VCaP (cell line): ENCODE measurements at regions not wholly inside any gene's neighbourhood (a gene's known extent, or its start where the extent isn't known, plus 50 kb on each side); places are given as distances from the start of the nearest gene placed in this dataset.

Source experiments
- H3K27ac ChIP-seq: fragments of 450-650 bp; 2 replicates; pipeline ENCODE4 v1.5.1; 2017
- TF ChIP-seq, protein P1 (sequence below): fragments of 450-650 bp; conservative IDR thresholded peaks from 2 replicates; pipeline ENCODE4 v1.5.1; 2017; ENCODE audit warnings: mild to moderate bottlenecking, moderate library complexity

DNA sequence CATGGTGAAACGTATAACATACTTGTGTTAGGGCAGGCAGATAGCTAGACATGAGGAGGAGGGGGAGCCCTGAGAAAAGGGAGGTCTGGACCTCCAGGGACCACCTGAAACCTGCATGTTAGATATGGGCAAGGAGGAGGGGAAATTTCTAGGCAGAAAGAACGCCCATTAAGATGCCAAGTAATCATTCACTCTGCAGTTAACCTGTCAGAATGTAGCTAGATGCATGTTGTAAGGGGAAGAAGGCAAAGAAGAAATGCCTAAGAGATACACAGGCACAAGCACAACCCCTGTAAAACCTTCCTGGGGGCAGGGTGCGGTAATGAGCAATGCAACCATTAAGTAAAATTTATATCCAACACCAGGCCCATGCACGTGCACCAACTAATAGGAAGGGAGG is 1055.3 kb upstream of the SPRY2 start:
- no peak overlapping the region for H3K27ac ChIP-seq
- TF ChIP-seq, protein P1, sequence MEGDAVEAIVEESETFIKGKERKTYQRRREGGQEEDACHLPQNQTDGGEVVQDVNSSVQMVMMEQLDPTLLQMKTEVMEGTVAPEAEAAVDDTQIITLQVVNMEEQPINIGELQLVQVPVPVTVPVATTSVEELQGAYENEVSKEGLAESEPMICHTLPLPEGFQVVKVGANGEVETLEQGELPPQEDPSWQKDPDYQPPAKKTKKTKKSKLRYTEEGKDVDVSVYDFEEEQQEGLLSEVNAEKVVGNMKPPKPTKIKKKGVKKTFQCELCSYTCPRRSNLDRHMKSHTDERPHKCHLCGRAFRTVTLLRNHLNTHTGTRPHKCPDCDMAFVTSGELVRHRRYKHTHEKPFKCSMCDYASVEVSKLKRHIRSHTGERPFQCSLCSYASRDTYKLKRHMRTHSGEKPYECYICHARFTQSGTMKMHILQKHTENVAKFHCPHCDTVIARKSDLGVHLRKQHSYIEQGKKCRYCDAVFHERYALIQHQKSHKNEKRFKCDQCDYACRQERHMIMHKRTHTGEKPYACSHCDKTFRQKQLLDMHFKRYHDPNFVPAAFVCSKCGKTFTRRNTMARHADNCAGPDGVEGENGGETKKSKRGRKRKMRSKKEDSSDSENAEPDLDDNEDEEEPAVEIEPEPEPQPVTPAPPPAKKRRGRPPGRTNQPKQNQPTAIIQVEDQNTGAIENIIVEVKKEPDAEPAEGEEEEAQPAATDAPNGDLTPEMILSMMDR, result no peak

DNA sequence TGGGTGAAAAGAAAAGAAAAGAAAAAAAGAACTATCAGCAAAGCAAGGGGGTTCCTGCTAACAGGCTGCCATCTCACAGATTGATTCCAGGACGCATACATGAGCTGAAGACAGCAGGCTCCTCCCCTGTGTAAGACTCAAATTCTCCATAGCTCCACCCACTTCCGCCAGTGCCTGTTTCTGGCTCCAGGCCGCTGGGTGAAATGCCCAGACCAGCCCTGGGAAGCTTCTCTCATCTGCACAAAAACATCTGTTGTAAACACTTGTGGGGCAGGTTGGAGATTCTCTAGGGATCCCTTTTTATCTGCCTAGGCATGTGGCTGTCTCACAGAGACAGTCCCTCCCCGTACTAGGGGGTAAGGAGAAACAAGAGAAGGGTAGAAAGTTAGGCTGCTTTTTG is 1054.4 kb upstream of the SPRY2 start:
- H3K27ac ChIP-seq, result no peak overlapping the region
- TF ChIP-seq, protein P1, result no peak

DNA sequence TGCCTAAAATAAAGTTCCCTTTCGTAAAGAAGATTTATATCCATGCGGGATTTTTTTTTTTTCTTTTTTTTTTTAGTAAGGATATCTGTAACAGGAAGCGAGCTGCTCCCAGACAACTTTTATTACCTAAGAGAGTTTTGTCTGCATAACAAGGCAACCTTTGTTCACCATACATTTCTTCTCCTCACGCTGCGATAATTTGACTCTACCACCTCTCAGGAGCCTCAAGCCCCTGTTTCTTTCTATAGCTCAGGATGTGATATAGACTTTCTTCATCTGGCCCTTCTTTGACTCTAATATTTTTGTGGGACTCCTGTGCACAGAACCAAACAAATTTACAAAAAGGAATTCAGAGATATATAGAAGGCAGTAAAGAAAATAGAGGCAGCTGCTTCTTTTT is 1053.7 kb upstream of the SPRY2 start:
- H3K27ac ChIP-seq, result no peak overlapping the region
- TF ChIP-seq, protein P1, result no peak

DNA sequence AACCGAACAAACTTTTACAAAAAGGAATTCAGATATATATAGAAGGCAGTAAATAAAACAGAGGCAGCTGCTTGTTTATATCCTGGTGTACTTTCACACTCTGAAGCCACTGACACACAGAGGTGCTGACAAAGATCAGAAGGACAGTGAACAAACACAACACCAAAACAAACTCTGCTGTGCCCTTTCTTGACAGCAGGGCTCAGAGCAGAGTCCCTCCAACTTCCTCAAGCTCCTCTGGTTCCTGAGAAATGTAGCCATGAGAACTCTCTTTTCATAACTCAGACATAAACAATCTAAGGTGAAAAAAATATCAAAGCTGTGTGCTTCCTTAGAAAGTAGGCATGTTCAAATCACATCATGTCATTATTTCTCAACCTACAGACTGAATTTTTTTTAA is 1052.8 kb upstream of the SPRY2 start:
- TF ChIP-seq, protein P1, result no peak; the same call in 1 of the 2 replicates
- H3K27ac ChIP-seq, result no peak overlapping the region

DNA sequence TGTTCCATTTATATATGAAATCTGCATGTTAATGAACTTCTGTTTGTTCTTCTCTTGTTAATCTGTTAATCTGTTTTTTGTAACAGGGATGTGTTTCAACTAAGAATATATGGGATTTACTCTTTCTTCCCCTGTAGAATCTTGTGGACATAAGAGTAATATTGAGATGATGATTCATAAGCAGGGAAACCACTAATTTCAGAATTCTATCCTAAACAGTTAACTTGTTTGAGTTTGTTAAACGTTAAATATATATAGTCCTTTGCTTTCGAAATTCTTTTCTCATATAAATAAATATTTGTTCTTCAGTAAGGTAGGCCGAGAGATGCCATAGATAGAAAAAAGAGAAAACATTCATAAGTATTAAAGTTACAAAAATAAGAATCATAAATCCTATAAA is 1052.2 kb upstream of the SPRY2 start:
- TF ChIP-seq, protein P1, result no peak
- no peak overlapping the region for H3K27ac ChIP-seq

DNA sequence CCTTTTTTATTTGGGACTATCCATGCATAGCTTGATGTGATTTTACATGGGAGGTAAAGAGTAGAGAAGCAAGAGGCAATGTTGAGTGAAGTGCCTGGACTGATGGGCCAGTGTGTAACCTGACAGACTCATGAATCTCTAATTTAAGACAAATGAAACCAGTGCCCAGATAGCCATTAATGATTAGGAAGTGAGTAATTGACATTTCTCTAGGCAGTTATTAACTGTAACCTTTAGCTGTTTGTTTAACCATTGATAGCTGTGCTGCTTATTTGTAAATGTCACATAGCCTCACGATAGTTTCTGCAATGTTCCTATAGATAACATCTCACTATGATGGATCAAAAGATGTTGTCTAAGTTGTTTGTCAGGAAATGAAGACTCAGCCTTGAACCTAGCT is 1047.5 kb upstream of the SPRY2 start:
- TF ChIP-seq, protein P1, result no peak
- H3K27ac ChIP-seq, result no peak overlapping the region

DNA sequence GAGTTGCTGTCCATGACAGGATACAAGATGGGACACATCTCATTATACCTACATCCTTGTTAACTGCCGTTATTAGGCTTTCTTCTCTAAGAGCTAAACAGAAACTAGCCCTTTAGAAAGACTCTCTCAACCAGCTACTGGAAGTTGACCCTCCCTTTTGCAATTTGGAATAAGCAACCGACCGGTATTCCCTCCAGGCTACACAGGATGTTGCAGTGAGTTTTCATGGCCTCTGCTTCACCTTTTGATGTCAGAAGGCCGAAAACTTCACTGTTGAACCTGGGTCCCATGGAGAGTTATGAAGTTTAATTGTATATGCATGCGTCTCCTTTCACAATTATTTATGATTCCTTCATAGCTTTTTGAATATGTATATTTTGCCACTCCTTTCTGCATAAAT is 1042.5 kb upstream of the SPRY2 start:
- TF ChIP-seq, protein P1, result no peak
- H3K27ac ChIP-seq, result no peak overlapping the region

DNA sequence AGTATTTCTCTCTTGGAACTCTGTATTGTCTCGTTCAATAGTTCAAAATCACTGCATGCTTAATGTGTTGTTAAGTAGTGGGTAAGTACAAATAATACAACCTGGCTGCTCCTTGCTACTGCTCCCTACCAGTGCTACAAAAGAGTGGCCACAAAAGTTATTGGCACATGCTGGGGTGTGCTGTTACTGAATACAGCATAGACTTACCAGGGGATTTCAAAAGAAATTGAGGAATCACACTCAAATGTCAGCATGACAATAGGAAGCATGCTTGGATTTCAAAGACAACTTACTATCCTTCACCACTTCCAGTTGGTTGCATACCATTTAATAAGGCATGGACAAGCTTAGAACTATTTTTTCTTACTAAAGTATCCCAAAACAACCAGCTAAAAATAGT is 1041.3 kb upstream of the SPRY2 start:
- TF ChIP-seq, protein P1, result no peak
- no peak overlapping the region for H3K27ac ChIP-seq
